ENCODE measurements at regions not wholly inside any gene's neighbourhood (a gene's known extent, or its start where the extent isn't known, plus 50 kb on each side); places are given as distances from the start of the nearest gene placed in this dataset.

GRCh38 chr2:172204309-172204708 lies 101.6 kb upstream of the DLX2 start:
- DNase-seq (ENCODE audit: low spot score) = no peak

GRCh38 chr2:172204762-172205161 lies 102.1 kb upstream of the DLX2 start:
- no peak for DNase-seq (ENCODE audit: low spot score)

- DNase-seq (ENCODE audit: low spot score) = no peak
Observed at GRCh38 chr2:172205292-172205691, 102.6 kb upstream of the DLX2 start.

- no peak for DNase-seq (ENCODE audit: low spot score)
Observed at GRCh38 chr2:172207911-172208310, 105.2 kb upstream of the DLX2 start.

- peak; percentile 38 for DNase-seq (ENCODE audit: low spot score)
Observed at GRCh38 chr2:172208791-172209325, 106.2 kb upstream of the DLX2 start.

GRCh38 chr2:172210599-172210998 lies 107.9 kb upstream of the DLX2 start:
- no peak for DNase-seq (ENCODE audit: low spot score)

- DNase-seq (ENCODE audit: low spot score) = no peak
Observed at GRCh38 chr2:172211512-172211911, 108.8 kb upstream of the DLX2 start.

GRCh38 chr2:172213116-172213860 lies 110.6 kb upstream of the DLX2 start:
- DNase-seq (ENCODE audit: low spot score) = no peak

- no peak for DNase-seq (ENCODE audit: low spot score)
Observed at GRCh38 chr2:172214252-172214651, 111.6 kb upstream of the DLX2 start.

- DNase-seq (ENCODE audit: low spot score) = no peak
Observed at GRCh38 chr2:172215172-172215935, 112.7 kb upstream of the DLX2 start.

GRCh38 chr2:172215936-172216335 lies 113.2 kb upstream of the DLX2 start:
- DNase-seq (ENCODE audit: low spot score) = no peak

GRCh38 chr2:172216477-172216876 lies 113.8 kb upstream of the DLX2 start:
- DNase-seq (ENCODE audit: low spot score) = no peak

GRCh38 chr2:172219201-172219600 lies 116.5 kb upstream of the DLX2 start:
- no peak for DNase-seq (ENCODE audit: low spot score)

- no peak for DNase-seq (ENCODE audit: low spot score)
Observed at GRCh38 chr2:172220121-172220520, 117.4 kb upstream of the DLX2 start.

GRCh38 chr2:172223601-172224054 lies 120.9 kb upstream of the DLX2 start:
- no peak for DNase-seq (ENCODE audit: low spot score)

GRCh38 chr2:172225786-172226185 lies 123.1 kb upstream of the DLX2 start:
- DNase-seq (ENCODE audit: low spot score) = no peak

GRCh38 chr2:172226244-172227061 lies 123.8 kb upstream of the DLX2 start:
- no peak for DNase-seq (ENCODE audit: low spot score)

- DNase-seq (ENCODE audit: low spot score) = no peak
Observed at GRCh38 chr2:172227719-172228118, 125.0 kb upstream of the DLX2 start.

- DNase-seq (ENCODE audit: low spot score) = no peak
Observed at GRCh38 chr2:172228177-172228808, 125.6 kb upstream of the DLX2 start.

- no peak for DNase-seq (ENCODE audit: low spot score)
Observed at GRCh38 chr2:172229125-172229524, 126.4 kb upstream of the DLX2 start.

- DNase-seq (ENCODE audit: low spot score) = no peak
Observed at GRCh38 chr2:172230332-172230888, 127.7 kb upstream of the DLX2 start.
